HepG2 (cell line): ENCODE measurements at regions not wholly inside any gene's neighbourhood (a gene's known extent, or its start where the extent isn't known, plus 50 kb on each side); places are given as distances from the start of the nearest gene placed in this dataset.

Experiments
- ATAC-seq: fragments of 200-7000 bp; cut with Tn5 transposase; 3 replicates; pipeline ENCODE4 v1.9.1; 2020; ENCODE audit warnings: mild to moderate bottlenecking, moderate library complexity
- BruUV-seq: library from RNA; stranded (reverse); fragments of 400-500 nt; replicated peaks from 2 replicates; lab custom pipeline; 2021; lab: Mats Ljungman, UMichigan
- CTCF ChIA-PET: fragments of 300-600 bp; formaldehyde crosslinking; extraction: SDS; loops from one replicate; lab custom pipeline; 2021; ENCODE audit warnings: low total read pairs, inconsistent platforms, low intra/inter-chr PET ratio; lab: Yijun Ruan, JAX
- POLR2A ChIA-PET: fragments of 350-600 bp; sonication (Branson Sonifier 250); formaldehyde crosslinking; loops from one replicate; lab custom pipeline; 2020; ENCODE audit warnings: antibody characterized with exemption, inconsistent platforms; lab: Yijun Ruan, JAX
- DNase-seq: peaks from one replicate; pipeline ENCODE4 v3.0.0-alpha.2; 2015; ENCODE audit warnings: low spot score
- FAIRE-seq: peaks from 3 replicates; lab custom pipeline; 2011; peaks lifted over from hg19 to GRCh38; lab: Jason Lieb, UNC
- H2AFZ ChIP-seq: one replicate; pipeline ENCODE4 v1.6.1; 2011; ENCODE audit warnings: low read length, inconsistent platforms
- H3K27ac ChIP-seq: fragments of 300-600 bp; 3 replicates; pipeline ENCODE4 v1.8.0; 2011; ENCODE audit warnings: mixed run types, mild to moderate bottlenecking, mixed read lengths, low read length, inconsistent platforms; ENCODE audit not compliant: insufficient read depth; ENCODE audit errors: extremely low read length
- H3K27me3 ChIP-seq, 2 experiments: fragments of 200-600 bp in 1 of 2; 2 replicates in 1 of 2; 3 replicates in 1 of 2; pipeline versions ENCODE4 v1.6.0 to v1.8.0; 2011; ENCODE audit warnings: low read length in 2 of 2, mild to moderate bottlenecking in 2 of 2, moderate library complexity in 2 of 2, inconsistent platforms in 1 of 2; ENCODE audit not compliant: insufficient read depth in 2 of 2, control insufficient read depth in 1 of 2
- H3K36me3 ChIP-seq, 2 experiments: fragments of 200-600 bp in 1 of 2; replicated peaks in 1 of 2; 2 replicates in 1 of 2; 3 replicates in 1 of 2; pipeline versions ENCODE4 v1.5.1 to v1.8.0; 2011; ENCODE audit warnings: low read length in 2 of 2, inconsistent platforms in 1 of 2; ENCODE audit not compliant: insufficient read depth in 2 of 2, control insufficient read depth in 1 of 2
- H3K4me1 ChIP-seq: 2 replicates; pipeline ENCODE4 v1.5.1; 2012; ENCODE audit warnings: low read length, inconsistent platforms; ENCODE audit not compliant: insufficient read depth
- H3K4me2 ChIP-seq: 2 replicates; pipeline ENCODE4 v1.6.0; 2011; ENCODE audit warnings: low read depth, low read length, inconsistent platforms
- H3K4me3 ChIP-seq, 3 experiments: fragments of 200-600 bp in 1 of 3; sonication (generic), shearing (Covaris generic) in 1 of 3; replicated peaks in 1 of 3; 2 replicates each; pipeline ENCODE4 v1.5.1; 2011 to 2016; ENCODE audit warnings: low read length in 3 of 3, inconsistent platforms in 2 of 3, low read depth in 2 of 3, mild to moderate bottlenecking in 2 of 3, control low read depth in 1 of 3, mixed read lengths in 1 of 3; ENCODE audit not compliant: insufficient read depth in 1 of 3
- H3K79me2 ChIP-seq: one replicate; pipeline ENCODE4 v1.6.1; 2011; ENCODE audit warnings: low read length, inconsistent platforms; ENCODE audit not compliant: insufficient read depth
- H3K9ac ChIP-seq: 2 replicates; pipeline ENCODE4 v1.6.0; 2011; ENCODE audit warnings: mild to moderate bottlenecking, low read depth, low read length, inconsistent platforms; ENCODE audit not compliant: insufficient read depth
- H3K9me3 ChIP-seq: 2 replicates; pipeline ENCODE4 v1.5.1; 2012; ENCODE audit warnings: mild to moderate bottlenecking, low read length
- H4K20me1 ChIP-seq: 2 replicates; pipeline ENCODE4 v1.6.0; 2011; ENCODE audit warnings: inconsistent platforms, mild to moderate bottlenecking, low read length, moderate library complexity; ENCODE audit not compliant: insufficient read depth
- CREB1 ChIP-seq, 2 experiments: fragments of 450-650 bp in 1 of 2; IDR thresholded peaks; 2 replicates each; pipeline ENCODE4 v1.6.1; 2016 to 2017; ENCODE audit warnings: control low read depth in 1 of 2, mild to moderate bottlenecking in 1 of 2, missing compliant biosample characterization in 1 of 2, missing genetic modification characterization in 1 of 2
- IKZF1 ChIP-seq: fragments of 450-650 bp; IDR thresholded peaks from 2 replicates; pipeline ENCODE4 v1.7.1; 2016
- ZEB1 ChIP-seq: IDR thresholded peaks from 2 replicates; pipeline ENCODE4 v1.6.1; 2012; ENCODE audit warnings: mild to moderate bottlenecking, low read depth, inconsistent platforms; ENCODE audit not compliant: insufficient replicate concordance
- ZNF12 ChIP-seq: sonication (generic); formaldehyde crosslinking; IDR thresholded peaks from 2 replicates; pipeline ENCODE4 v1.5.0; 2020; ENCODE audit warnings: missing genetic modification reagents
- ZNF569 ChIP-seq: sonication (generic); formaldehyde crosslinking; IDR thresholded peaks from 2 replicates; pipeline ENCODE4 v1.5.0; 2020; ENCODE audit warnings: mild to moderate bottlenecking, missing genetic modification reagents, moderate library complexity, borderline replicate concordance
- ZNF672 ChIP-seq: sonication (generic); formaldehyde crosslinking; IDR thresholded peaks from 2 replicates; pipeline ENCODE4 v1.8.1; 2022; ENCODE audit warnings: missing genetic modification reagents
- ZNF737 ChIP-seq: sonication (generic); formaldehyde crosslinking; IDR thresholded peaks from 2 replicates; pipeline ENCODE4 v1.5.0; 2020; ENCODE audit warnings: missing genetic modification reagents, mild to moderate bottlenecking, borderline replicate concordance
- WGBS: methylation state at CpG from one replicate; pipeline ENCODE4 v1.1.6; 2017; ENCODE audit warnings: low lambda C conversion rate; 5-methylcytosine and 5-hydroxymethylcytosine counted together
- in situ Hi-C: cut with HindIII; loops from 2 replicates; pipeline ENCODE4 v1.10.0; 2017; ENCODE audit warnings: low pct_unique_long_range_greater_than_20kb; ENCODE audit not compliant: extremely low pct_ligation_motif_present
- intact Hi-C: fragments of 100-400 bp; cut with micrococcal nuclease; formaldehyde crosslinking; loops from one replicate; pipeline ENCODE4 v1.10.0; 2022; ENCODE audit not compliant: unreplicated experiment
- TF ChIP-seq, protein P1 (sequence below): IDR thresholded peaks from 2 replicates; pipeline ENCODE4 v1.6.1; 2016; ENCODE audit warnings: low read depth, missing genetic modification reagents, missing compliant biosample characterization
- TF ChIP-seq, protein P2 (sequence below): sonication (generic); formaldehyde crosslinking; IDR thresholded peaks from 2 replicates; pipeline ENCODE4 v1.5.0; 2020; ENCODE audit warnings: mild to moderate bottlenecking, missing genetic modification reagents

DNA sequence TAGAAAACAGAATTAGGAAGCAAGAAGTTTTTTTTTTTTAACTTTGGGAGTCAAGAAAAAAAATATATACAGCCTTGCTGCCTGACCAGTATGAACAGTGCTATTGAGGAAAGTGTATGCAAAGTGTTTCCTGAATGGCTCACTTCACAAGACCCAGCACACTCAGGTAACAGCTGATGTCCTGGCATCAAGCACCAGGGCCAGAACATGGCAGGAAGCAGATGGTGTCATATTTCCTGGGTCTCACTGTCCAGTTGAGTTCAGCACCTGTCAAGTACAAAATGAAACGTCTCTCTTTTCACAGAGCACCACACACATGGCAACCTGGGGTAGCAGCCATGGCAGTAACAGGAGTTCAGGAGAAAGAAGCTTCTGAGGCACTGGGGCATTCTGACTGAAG, 372.3 kb downstream of the TTLL7 start (continued):
- TF ChIP-seq, protein P1, sequence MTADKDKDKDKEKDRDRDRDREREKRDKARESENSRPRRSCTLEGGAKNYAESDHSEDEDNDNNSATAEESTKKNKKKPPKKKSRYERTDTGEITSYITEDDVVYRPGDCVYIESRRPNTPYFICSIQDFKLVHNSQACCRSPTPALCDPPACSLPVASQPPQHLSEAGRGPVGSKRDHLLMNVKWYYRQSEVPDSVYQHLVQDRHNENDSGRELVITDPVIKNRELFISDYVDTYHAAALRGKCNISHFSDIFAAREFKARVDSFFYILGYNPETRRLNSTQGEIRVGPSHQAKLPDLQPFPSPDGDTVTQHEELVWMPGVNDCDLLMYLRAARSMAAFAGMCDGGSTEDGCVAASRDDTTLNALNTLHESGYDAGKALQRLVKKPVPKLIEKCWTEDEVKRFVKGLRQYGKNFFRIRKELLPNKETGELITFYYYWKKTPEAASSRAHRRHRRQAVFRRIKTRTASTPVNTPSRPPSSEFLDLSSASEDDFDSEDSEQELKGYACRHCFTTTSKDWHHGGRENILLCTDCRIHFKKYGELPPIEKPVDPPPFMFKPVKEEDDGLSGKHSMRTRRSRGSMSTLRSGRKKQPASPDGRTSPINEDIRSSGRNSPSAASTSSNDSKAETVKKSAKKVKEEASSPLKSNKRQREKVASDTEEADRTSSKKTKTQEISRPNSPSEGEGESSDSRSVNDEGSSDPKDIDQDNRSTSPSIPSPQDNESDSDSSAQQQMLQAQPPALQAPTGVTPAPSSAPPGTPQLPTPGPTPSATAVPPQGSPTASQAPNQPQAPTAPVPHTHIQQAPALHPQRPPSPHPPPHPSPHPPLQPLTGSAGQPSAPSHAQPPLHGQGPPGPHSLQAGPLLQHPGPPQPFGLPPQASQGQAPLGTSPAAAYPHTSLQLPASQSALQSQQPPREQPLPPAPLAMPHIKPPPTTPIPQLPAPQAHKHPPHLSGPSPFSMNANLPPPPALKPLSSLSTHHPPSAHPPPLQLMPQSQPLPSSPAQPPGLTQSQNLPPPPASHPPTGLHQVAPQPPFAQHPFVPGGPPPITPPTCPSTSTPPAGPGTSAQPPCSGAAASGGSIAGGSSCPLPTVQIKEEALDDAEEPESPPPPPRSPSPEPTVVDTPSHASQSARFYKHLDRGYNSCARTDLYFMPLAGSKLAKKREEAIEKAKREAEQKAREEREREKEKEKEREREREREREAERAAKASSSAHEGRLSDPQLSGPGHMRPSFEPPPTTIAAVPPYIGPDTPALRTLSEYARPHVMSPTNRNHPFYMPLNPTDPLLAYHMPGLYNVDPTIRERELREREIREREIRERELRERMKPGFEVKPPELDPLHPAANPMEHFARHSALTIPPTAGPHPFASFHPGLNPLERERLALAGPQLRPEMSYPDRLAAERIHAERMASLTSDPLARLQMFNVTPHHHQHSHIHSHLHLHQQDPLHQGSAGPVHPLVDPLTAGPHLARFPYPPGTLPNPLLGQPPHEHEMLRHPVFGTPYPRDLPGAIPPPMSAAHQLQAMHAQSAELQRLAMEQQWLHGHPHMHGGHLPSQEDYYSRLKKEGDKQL (CRISPR knock-in tag) = no peak
- TF ChIP-seq, protein P2, sequence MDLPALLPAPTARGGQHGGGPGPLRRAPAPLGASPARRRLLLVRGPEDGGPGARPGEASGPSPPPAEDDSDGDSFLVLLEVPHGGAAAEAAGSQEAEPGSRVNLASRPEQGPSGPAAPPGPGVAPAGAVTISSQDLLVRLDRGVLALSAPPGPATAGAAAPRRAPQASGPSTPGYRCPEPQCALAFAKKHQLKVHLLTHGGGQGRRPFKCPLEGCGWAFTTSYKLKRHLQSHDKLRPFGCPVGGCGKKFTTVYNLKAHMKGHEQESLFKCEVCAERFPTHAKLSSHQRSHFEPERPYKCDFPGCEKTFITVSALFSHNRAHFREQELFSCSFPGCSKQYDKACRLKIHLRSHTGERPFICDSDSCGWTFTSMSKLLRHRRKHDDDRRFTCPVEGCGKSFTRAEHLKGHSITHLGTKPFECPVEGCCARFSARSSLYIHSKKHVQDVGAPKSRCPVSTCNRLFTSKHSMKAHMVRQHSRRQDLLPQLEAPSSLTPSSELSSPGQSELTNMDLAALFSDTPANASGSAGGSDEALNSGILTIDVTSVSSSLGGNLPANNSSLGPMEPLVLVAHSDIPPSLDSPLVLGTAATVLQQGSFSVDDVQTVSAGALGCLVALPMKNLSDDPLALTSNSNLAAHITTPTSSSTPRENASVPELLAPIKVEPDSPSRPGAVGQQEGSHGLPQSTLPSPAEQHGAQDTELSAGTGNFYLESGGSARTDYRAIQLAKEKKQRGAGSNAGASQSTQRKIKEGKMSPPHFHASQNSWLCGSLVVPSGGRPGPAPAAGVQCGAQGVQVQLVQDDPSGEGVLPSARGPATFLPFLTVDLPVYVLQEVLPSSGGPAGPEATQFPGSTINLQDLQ (CRISPR knock-in tag) = no peak
- TF ChIP-seq ZNF672 (CRISPR knock-in tag) = no peak

DNA sequence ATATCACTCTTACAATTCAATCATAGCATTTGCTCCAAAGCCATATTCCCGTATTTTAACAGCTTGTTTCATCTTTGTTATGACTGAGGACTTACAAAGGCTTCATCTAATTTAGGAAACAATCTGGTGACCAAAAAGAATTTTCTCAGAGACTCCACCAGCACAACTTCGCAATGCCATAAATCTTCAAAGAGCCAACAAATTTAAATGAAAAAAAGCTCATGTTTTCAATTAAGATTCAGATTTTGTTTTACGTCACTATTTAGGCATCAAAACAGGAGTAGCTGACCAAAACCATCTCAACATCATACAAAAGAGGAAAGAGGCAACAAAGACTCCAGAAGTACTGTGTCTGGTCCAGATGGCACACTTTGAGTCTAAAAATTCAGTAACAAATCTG, 373.3 kb downstream of the TTLL7 start:
- POLR2A ChIA-PET = no interaction called here
- BruUV-seq = no TSS peak
- no peak for DNase-seq

More for the DNA sequence above, 373.3 kb downstream of the TTLL7 start:
- TF ChIP-seq ZEB1 (no peak), ZNF737 (CRISPR knock-in tag) (no peak), CREB1 (IDR thresholded peaks at IDR 0.05) (0 out of 2 replicates have a peak, but pooled peaks have one; percentile 36), CREB1 (CRISPR knock-in tag; IDR thresholded peaks at IDR 0.05) (no peak), IKZF1 (no peak), ZNF12 (CRISPR knock-in tag) (no peak), ZNF569 (CRISPR knock-in tag) (no peak)
- no peaks in the 10 kb centered on the region for H3K36me3 ChIP-seq
- H4K20me1 ChIP-seq = no peaks in the 10 kb centered on the region
- H3K27me3 ChIP-seq = no peaks in the 10 kb centered on the region
- in situ Hi-C loops (no loop called here), intact Hi-C loops (no loop called here)
- WGBS = 3% methylated on average over 3 of the region's 3 CpGs
- ATAC-seq (no peak), FAIRE-seq (no peak)
- no peak overlapping the region for H3K9ac ChIP-seq
- no peak overlapping the region for H3K4me2 ChIP-seq
- H3K27ac ChIP-seq = no peak overlapping the region
- no peaks in the 10 kb centered on the region for H3K79me2 ChIP-seq
- H3K4me3 ChIP-seq = no peak overlapping the region
- no peaks in the 10 kb centered on the region for H3K4me1 ChIP-seq
- peaks cover 78% of the 10 kb centered on the region for H3K9me3 ChIP-seq
- no peak overlapping the region for H2AFZ ChIP-seq
- CTCF ChIA-PET = no interaction called here
